A673 (cell line): ENCODE measurements at regions not wholly inside any gene's neighbourhood (a gene's known extent, or its start where the extent isn't known, plus 50 kb on each side); places are given as distances from the start of the nearest gene placed in this dataset.

Experiments
- EZH2 ChIP-seq: fragments of 200-600 bp; sonication (generic); IDR thresholded peaks from 2 replicates; pipeline ENCODE4 v1.6.1; 2017; ENCODE audit warnings: borderline replicate concordance, low read depth, mild to moderate bottlenecking, mixed read lengths, antibody characterized with exemption, low read length; ENCODE audit not compliant: poor library complexity, severe bottlenecking
- TF ChIP-seq, protein P1 (sequence below): fragments of 300-800, 200-600 bp; sonication (generic); conservative IDR thresholded peaks from 2 replicates; pipeline ENCODE4 v1.5.1; 2017; ENCODE audit warnings: low read depth, mild to moderate bottlenecking, antibody characterized with exemption, low read length, moderate library complexity, mixed read lengths

DNA sequence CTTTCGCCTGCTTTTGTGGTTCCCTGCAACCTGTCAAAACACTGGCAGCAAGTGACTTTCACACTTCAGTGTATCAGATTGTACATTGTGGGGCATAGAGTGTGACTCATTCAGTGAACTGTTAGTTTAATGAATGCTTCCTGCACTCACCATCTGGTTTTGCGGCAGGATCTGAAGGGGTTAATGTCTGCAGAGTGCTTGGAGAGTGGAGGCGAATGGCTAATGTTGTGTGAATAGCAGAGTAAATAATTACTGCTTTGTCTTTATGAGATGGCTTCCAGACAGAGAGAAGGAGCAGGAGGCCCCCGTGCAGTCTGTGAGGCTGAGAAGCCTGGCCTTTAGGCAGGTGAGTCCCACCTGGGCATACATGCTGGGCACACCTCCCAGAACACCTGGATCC lies 454.3 kb upstream of the KIRREL3 start:
- TF ChIP-seq, protein P1, sequence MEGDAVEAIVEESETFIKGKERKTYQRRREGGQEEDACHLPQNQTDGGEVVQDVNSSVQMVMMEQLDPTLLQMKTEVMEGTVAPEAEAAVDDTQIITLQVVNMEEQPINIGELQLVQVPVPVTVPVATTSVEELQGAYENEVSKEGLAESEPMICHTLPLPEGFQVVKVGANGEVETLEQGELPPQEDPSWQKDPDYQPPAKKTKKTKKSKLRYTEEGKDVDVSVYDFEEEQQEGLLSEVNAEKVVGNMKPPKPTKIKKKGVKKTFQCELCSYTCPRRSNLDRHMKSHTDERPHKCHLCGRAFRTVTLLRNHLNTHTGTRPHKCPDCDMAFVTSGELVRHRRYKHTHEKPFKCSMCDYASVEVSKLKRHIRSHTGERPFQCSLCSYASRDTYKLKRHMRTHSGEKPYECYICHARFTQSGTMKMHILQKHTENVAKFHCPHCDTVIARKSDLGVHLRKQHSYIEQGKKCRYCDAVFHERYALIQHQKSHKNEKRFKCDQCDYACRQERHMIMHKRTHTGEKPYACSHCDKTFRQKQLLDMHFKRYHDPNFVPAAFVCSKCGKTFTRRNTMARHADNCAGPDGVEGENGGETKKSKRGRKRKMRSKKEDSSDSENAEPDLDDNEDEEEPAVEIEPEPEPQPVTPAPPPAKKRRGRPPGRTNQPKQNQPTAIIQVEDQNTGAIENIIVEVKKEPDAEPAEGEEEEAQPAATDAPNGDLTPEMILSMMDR, result no peak
- no peak for TF ChIP-seq EZH2
